Mucosa of descending colon (tissue), 3 donors: ENCODE measurements at regions not wholly inside any gene's neighbourhood (a gene's known extent, or its start where the extent isn't known, plus 50 kb on each side); places are given as distances from the start of the nearest gene placed in this dataset.
A peak's percentile ranks its signal among the peaks of the same experiment; 100 is the strongest.

Source experiments
- ATAC-seq: fragments of 200-7000 bp; cut with Tn5 transposase; one replicate; pipeline ENCODE4 v1.9.1; 2020; ENCODE audit warnings: mild to moderate bottlenecking, moderate library complexity
- DNase-seq, 3 donors: peaks; one replicate each; pipeline ENCODE4 v3.0.0-alpha.2; 2020
- H3K36me3 ChIP-seq: fragments of 200-600 bp; one replicate; pipeline ENCODE4 v1.8.0; 2021; ENCODE audit warnings: low read depth, mild to moderate bottlenecking
- H3K4me1 ChIP-seq: fragments of 200-600 bp; one replicate; pipeline ENCODE4 v1.8.0; 2021; ENCODE audit warnings: low read depth, mild to moderate bottlenecking
- H3K4me3 ChIP-seq: fragments of 200-600 bp; one replicate; pipeline ENCODE4 v1.8.0; 2021; ENCODE audit warnings: mild to moderate bottlenecking
- H3K9me3 ChIP-seq: fragments of 200-600 bp; one replicate; pipeline ENCODE4 v1.8.0; 2021; ENCODE audit warnings: mild to moderate bottlenecking
- intact Hi-C, 2 donors: fragments of 100-400 bp; cut with DNase I in 1 of 2; cut with micrococcal nuclease in 1 of 2; formaldehyde crosslinking; loops; one replicate each; pipeline versions ENCODE4 v1.11.0 to v1.11.1; 2022; cut with DNase I, micrococcal nuclease
- TF ChIP-seq, protein P1 (sequence below): fragments of 200-600 bp; IDR thresholded peaks from one replicate; pipeline ENCODE4 v1.8.0; 2022; ENCODE audit warnings: antibody characterized with exemption, mild to moderate bottlenecking
- donor health status: DM: no; HTN: no; CAD: no; lungs with moderate emphysema.
- donor health status: DM: no; HTN: no; CAD: no.
- donor health status: DM: no; HTN: yes; CAD: no.

DNA sequence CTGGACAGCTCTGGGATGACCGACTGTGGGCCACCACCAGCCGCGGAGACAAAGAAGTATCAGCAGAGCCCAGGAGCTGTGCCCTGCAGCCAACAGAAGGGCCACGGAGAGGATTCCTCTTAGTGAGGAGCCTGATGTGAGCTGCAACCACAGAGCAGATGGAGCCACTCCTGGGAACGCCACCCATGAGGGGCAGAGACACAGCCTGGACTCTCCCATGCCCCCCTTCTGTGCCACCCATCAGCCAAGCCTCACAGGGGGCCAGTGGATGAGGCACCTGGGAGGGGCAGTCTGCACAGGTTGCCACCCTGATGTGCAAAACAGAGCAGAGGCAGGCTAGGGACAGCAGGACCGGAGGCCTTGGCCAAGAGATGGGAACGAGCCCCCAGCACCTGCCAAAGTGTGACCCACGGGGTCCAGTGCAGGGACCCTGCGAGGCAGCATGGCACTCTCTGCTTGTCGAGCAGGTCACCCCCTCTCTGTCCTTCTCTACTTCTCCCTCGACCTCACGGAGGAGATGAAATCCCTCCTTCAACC lies 380.7 kb upstream of the IRX1 start:
- H3K36me3 ChIP-seq: no peaks in the 10 kb centered on the region
- DNase-seq: peak in 1 of 3 donors; percentile 27
- no peak for ATAC-seq
- peaks cover 25% of the 10 kb centered on the region for H3K9me3 ChIP-seq
- intact Hi-C loops: no loop called here
- no peak overlapping the region for H3K4me3 ChIP-seq
- TF ChIP-seq, protein P1, sequence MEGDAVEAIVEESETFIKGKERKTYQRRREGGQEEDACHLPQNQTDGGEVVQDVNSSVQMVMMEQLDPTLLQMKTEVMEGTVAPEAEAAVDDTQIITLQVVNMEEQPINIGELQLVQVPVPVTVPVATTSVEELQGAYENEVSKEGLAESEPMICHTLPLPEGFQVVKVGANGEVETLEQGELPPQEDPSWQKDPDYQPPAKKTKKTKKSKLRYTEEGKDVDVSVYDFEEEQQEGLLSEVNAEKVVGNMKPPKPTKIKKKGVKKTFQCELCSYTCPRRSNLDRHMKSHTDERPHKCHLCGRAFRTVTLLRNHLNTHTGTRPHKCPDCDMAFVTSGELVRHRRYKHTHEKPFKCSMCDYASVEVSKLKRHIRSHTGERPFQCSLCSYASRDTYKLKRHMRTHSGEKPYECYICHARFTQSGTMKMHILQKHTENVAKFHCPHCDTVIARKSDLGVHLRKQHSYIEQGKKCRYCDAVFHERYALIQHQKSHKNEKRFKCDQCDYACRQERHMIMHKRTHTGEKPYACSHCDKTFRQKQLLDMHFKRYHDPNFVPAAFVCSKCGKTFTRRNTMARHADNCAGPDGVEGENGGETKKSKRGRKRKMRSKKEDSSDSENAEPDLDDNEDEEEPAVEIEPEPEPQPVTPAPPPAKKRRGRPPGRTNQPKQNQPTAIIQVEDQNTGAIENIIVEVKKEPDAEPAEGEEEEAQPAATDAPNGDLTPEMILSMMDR: no peak
- no peaks in the 10 kb centered on the region for H3K4me1 ChIP-seq

DNA sequence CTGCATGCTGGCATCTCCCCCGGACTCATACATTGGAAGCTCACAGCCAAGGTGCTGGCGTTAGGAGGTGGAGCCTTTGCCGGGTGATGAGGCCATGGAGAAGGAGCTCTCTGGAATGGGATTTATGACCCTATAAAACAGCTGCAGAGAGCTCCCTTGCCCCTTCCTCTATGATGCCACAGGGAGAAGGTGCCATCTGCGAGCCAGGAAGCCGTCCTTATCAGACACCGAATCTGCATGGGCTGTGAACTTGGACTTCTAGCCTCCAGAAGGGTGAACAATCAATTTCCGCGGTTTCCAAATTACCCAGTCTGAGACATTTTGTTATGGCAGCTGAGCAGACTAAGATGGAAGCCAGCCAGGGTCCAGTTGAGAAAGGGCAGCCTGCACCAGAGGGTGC lies 381.2 kb upstream of the IRX1 start:
- Histone ChIP-seq H3K4me3 (no peak overlapping the region), H3K4me1 (no peaks in the 10 kb centered on the region), H3K9me3 (peaks cover 25% of the 10 kb centered on the region), H3K36me3 (no peaks in the 10 kb centered on the region)
- intact Hi-C loops: no loop called here
- TF ChIP-seq, protein P1: no peak
- no peak for DNase-seq
- no peak for ATAC-seq

DNA sequence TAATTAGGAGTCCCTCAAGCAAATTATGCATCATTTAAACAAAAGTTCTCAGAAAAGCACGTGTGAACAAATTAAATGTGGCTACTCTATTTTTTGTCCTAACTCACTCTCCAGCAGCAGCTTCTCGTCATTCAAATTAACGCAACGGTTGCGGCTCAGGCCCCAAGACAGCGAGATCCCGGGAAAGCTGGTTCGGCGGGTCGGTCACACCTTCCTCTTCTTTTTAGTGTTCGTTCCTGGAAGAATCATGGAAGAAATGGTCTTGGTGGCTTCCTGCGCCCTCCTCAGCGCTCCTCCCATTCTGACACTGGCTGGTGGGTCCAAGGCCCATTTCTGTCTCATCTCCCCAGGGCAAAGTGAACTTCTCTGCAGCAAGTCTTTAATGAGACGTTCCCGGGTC lies 382.8 kb upstream of the IRX1 start:
- intact Hi-C loops: no loop called here
- TF ChIP-seq, protein P1: no peak
- Histone ChIP-seq H3K36me3 (no peaks in the 10 kb centered on the region), H3K9me3 (peaks cover 23% of the 10 kb centered on the region), H3K4me1 (no peaks in the 10 kb centered on the region), H3K4me3 (no peak overlapping the region)
- no peak for DNase-seq
- ATAC-seq: no peak

DNA sequence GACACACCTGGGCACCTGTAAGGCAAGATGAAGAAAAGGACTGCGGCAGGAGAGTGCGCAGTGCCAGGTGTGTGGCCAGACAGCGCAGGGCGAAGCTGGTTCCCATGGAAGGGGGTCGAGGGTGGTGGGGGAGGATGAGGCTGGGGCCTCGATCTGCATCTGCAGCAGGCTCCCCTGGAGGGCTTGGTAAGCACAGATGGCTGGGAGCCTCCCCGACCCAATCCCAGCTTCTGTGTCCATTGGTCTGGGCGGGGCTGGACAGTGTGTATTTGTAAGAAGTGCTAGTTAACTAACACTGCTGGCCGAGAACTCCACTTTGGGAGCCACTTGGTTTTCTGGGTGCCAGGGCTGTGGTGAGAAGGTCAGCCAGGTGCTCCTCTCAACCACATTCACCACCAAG lies 385.1 kb upstream of the IRX1 start:
- no peaks in the 10 kb centered on the region for H3K36me3 ChIP-seq
- no peak overlapping the region for H3K4me3 ChIP-seq
- peaks cover 23% of the 10 kb centered on the region for H3K9me3 ChIP-seq
- intact Hi-C loops: no loop called here
- ATAC-seq (no peak), DNase-seq (peak in 1 of 3 donors; percentile 25)
- no peaks in the 10 kb centered on the region for H3K4me1 ChIP-seq
- TF ChIP-seq, protein P1: no peak

DNA sequence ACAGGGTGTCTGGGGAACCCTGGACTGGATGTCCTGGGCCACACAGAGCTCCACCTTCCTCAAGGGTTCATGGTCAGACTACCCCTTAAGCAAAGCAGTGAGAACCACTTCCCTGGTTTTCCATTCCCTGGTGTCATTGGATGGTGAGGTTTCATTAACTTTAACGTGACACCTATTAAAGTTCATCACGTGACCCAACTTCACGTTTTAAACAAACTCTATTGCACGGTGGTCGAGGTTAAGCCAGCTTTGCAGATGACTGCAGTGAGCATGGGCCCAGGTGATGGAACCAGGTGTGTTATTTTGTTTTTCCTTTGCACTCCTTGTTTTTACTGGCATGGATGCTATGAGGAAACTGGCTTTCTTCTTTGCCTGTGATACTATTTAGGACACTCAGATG lies 385.7 kb upstream of the IRX1 start:
- H3K36me3 ChIP-seq: no peaks in the 10 kb centered on the region
- H3K4me1 ChIP-seq: no peaks in the 10 kb centered on the region
- no peak overlapping the region for H3K4me3 ChIP-seq
- ATAC-seq (no peak), DNase-seq (no peak)
- peaks cover 19% of the 10 kb centered on the region for H3K9me3 ChIP-seq
- intact Hi-C loops: no loop called here
- TF ChIP-seq, protein P1: no peak

DNA sequence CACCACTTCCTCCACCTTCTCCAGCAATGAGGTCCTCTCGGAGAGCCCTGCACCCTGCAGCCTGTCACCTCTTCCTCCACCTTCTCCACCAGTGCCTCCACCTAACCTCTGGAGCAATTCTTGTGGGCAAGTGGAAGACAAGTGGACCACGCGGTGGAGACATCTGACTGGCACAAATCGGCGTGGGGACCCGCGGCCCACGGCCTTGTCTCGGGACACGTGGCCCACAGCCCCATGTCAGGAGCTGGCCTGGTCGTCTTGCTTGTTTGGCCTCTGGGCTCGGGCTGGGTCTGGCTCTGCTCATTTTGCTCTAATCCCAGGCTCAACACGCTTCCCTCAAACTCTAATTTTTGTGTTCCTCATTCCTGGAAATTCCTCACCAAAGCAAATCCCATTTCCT lies 393.1 kb upstream of the IRX1 start:
- no peak for ATAC-seq
- H3K9me3 ChIP-seq: no peaks in the 10 kb centered on the region

More for the DNA sequence above, 393.1 kb upstream of the IRX1 start:
- intact Hi-C loops: no loop called here
- TF ChIP-seq, protein P1: no peak
- peak in 1 of 3 donors; percentile 25 for DNase-seq
- Histone ChIP-seq H3K4me1 (no peaks in the 10 kb centered on the region), H3K4me3 (no peak overlapping the region), H3K36me3 (no peaks in the 10 kb centered on the region)
